ENCODE measurements at regions not wholly inside any gene's neighbourhood (a gene's known extent, or its start where the extent isn't known, plus 50 kb on each side); places are given as distances from the start of the nearest gene placed in this dataset.
"Not testable (repeated sequence)": the region's sequence is repeated elsewhere in the genome, so short reads cannot be mapped to it uniquely, and the experiment has no call there.

- no peak for DNase-seq
Observed at GRCh38 chr3:25897019-25897418, 107.1 kb downstream of the OXSM start.

DNA sequence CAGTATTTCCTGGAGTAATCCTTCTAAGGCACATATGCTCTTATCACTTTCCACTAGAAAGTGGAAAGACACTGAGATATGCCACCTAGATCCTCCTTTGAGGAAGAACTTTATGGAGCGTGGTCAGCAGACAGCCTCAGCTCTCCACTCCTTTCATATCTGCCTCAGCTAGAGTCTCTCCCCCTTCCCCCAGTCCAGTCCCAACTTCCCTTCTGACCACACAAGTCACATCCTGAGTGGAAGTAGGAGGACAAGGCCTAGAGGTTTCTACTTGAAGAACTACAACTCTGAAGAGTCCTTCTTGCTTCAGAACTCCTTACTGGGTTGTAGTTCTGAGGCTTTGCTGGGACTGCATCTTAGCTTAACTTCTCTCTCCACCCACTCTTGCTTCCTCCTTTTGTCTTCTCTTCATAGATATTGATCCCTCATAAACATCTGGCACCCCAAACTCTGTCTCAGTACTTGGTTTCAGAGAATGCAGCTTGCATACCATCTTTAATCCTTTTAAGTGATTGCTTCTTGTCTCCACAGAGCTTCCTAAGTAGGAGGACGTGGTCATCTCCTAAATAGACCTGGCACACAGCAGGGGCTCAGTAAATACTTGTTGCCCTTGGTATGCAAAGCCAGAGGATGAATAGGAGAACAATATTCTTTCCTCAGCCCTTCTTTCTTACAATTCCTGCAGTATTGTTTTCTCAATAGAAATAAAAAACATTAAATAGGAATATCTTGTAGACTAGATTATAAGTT is 109.6 kb downstream of the OXSM start:
- DNase-seq = no peak

GRCh38 chr3:25900161-25900560 is 110.3 kb downstream of the OXSM start:
- no peak for DNase-seq

DNA sequence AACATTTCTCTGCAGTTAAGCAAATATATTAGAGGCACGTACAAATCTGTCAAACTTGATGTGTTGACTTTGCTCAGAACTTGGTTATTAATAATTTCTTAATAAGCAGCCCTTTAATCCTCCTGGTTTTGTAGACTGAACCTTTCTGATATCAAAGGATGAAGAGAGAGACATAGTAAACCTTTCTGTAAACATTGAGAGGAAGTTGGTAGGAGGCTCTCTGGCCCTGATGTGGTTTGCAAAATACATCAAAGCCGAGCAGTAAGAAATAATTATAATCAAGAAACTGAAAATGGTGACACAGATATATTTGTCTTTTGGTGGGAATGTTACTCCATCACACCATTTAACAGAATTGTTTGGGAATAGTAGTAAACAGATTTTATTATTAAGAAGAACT is 111.9 kb downstream of the OXSM start:
- no peak for DNase-seq

DNA sequence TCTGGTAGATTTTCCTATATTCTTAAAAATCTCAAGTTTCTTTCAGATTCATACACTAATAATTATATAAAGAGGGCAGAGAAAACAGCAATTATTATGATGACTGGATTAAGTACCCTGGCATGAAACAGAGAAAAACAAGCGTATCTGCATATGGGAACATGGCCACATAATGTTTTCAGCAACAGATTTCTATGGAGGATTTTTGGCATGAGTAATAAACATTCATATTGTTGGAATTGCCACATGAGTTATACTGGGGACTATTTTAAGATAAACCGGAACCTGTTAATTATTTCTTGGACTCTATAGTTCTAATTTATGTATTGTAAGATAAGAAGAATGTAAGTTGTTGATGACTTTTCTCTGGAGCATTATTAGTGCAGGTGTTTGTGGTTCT is 112.7 kb downstream of the OXSM start:
- DNase-seq = no peak

DNA sequence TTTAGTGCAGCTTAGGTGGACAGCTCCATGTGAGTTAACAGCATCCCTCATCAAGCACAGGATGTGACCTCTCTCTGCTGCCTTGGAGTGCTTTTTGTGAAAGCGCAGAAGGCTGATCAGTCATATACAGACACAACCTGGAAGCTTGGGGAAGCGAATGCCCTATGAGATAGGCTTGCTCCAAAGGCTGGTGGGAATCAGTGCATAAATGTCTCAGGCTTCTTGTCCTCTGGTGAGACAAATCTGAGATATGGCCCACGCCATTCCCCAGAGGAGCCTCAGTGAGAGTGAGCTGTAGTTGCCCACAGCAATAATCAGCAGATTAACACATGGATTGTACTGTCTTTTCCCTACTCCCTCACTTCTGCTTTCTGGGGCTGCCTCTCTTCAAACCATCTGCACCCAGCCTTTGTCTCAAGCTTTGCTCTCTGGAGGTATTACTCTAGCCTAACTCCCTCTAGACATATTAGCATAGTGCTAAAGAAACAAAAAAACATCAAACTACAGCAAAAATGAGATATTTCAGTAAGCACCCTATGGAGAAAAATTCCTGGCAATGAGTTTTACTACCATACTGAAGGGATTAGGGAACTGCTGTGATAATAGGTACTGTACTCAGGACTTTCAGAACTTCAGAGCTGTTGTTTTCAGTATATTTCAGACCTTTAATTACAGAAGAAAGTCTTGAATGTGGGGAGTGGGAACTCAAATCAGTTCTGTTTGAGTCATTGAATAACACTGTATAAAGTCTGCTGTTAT is 113.7 kb downstream of the OXSM start:
- DNase-seq = no peak

DNA sequence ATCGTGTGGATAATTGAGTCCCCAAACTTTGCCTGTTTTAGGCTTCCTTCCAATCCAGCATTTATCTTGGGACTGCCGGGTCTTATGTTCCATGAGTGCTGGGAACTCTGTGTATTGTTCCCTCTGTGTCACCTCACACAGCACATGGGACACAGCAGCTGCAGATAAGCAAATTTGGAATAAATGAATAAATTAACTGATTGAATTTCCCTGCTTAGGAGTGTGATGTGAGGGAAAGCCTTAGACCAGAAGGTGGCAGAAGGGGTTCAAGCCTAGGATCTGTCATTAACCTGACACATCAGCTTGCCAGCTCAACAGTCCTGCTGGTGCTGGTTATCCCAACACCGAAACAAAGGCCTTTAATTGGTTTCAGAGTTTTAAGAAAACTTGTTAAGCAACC is 114.3 kb downstream of the OXSM start:
- DNase-seq = no peak

DNA sequence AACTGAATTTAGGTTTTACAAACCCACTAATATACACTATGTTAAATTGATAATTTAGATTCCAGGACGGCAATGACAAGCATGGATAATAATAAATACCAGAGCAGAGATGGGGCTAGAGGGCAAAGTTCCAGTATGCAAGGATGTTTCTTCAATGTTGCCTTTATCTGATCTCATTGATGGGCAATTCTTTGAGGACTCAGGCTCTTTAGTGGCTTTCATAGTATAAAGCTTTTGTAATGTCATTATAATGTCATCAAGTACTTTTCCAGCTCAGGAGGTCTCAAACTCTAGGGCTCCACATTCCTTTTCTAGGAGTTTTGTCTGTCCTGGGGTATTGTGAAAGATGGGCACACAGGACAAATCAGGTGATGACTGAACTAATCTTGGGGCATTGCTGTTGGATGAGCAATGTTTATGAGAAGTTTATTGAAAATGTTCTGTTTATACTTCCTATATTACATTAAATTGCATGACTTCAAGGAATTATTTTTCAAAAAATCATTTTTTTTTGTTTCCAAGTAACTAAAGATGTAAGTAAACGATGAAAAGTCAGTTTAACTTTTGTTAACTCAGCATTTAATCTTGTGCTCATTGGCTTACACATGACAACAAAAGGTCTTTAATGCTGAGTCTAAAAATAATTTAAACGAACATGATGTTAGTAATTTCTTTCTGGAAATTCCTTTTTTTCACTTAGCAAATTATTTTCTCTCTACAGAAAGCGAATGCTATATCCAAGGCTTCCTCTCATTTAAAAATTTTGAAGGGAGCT is 116.4 kb downstream of the OXSM start:
- DNase-seq = no peak

DNA sequence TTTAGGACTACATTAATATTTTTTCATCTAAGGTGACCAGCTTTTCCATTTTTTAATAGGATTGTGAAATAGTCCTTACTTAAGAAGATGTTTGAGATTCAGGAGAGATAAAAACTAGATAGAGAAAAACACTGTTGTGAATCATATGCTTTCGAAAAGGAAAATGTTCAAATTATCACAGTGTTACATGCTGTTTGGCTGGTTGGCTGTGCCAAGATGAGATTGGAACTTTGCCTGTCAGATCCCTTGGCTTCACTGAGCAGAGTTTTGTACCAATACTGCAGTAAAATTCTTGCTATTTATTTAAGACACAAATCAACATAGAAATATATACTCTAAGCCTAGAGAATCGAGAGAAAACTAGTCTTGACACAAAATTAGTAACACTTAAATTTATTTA is 117.2 kb downstream of the OXSM start:
- DNase-seq = no peak

- DNase-seq = no peak
Observed at GRCh38 chr3:25910105-25910504, 120.2 kb downstream of the OXSM start.

DNA sequence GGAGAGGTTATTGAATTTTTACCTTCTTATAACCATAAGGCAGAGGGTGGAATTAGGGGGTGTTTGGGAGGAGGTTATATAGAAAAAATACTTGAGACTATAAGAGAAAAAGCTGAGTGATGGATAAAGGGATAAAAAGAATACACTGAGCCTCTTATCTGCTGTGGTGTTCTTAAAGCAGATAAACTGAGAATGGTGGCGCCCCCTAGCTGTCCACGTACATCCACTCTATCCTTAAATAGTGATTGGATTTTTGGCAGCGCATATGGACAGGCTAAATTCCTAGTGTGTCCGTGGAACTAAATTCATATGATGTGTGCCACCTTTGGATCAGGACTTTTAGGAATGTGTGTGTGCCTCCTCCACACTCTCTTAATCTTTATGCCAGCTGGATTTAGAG is 121.1 kb downstream of the OXSM start:
- no peak for DNase-seq

GRCh38 chr3:25911525-25912295 is 121.8 kb downstream of the OXSM start:
- DNase-seq = no peak

- DNase-seq = no peak
Observed at GRCh38 chr3:25913179-25913578, 123.3 kb downstream of the OXSM start.

DNA sequence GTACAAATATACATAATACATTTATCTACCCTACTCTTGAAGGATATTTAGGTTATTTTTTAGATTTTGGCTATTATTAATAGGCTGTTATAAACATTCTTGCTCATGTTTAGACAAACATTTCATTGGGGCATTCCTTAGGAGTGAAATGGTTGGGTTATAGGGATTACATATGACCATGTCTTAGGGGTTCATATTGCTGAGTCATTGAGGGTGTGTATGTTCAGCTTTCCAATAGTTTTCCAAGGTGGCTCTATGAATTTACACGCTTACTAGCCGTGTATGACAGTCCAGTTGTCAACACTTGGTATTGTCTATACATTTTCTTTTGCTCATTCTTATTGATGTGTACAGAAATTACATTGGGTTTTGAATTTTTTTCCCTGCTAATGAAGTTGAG is 125.8 kb downstream of the OXSM start:
- no peak for DNase-seq

DNA sequence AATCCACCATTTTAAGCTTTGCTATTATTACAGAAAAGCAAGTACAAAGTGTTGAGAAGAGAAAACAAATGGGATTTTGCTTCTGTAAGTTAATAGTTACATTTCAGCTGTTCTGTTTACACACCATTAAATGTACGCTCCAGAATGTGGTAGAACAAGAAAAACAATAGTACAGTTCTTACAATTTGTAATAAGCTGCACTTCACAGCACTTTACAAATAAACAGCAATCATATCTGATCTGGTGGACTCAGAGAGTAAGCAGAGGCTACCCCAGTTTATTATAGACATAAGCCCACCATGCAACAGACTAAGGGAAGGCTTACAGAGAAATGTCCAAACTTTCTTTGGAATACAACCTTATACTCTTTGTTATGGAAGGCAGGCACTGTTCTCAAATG is 126.4 kb downstream of the OXSM start:
- no peak for DNase-seq

DNA sequence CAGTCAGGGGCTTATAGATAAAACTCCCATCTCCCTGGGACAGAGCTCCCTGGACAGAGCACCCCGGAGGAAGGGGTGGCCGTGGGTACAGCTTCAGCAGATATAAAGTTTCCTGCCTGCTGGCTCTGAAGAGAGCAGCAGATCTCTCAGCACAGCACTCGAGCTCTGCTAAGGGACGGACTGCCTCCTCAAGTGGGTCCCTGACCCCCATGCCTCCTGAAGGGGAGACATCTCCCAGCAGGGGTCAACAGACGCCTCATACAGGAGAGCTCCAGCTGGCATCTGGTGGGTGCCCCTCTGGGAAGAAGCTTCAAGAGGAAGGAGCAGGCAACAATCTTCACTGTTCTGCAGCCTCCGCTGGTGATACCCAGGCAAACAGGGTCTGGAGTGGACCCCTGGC is 142.1 kb downstream of the OXSM start:
- DNase-seq = not testable (repeated sequence)

- no peak for DNase-seq
Observed at GRCh38 chr3:25938566-25939325, 148.9 kb downstream of the OXSM start.

- DNase-seq = no peak
Observed at GRCh38 chr3:25940935-25941334, 151.0 kb downstream of the OXSM start.

GRCh38 chr3:25944329-25944728 is 154.4 kb downstream of the OXSM start:
- no peak for DNase-seq

DNA sequence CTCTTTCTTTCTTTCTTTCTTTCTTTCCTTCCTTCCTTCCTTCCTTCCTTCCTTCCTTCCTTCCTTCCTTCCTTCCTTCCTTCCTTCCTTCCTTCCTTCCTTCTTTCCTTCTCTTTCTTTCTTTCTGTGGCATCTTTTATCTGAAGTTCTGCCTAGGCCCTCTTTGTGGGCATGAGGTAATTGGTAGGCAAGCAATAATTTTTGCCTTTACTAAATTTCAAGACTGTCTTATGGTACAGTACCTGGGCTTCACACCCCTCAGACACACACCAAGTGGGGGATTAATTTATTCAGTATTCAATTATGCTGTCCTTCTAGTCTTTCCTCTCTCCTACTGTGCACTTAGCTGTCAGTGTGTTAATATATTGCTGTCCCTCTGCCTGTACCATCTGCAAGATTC is 155.5 kb downstream of the OXSM start:
- DNase-seq = no peak

DNA sequence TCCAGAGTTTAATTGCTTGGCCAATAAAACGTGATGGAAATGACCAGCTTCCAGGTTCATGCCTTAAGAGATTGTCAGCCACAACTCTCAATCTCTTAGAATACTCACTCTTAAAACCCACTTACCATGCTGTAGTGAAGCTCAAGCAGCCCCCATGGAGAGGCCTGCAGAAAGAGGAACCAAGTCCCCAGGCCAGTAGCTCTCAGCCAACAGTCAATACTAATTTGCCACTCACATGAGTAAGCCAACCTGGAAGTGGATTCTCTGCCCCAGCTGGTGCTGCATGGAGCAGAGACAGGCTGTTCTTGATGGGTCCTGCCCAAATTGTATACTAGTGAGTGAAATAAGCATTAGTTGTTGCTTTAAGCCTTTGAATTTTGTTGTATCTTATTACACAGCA is 155.9 kb downstream of the OXSM start:
- no peak for DNase-seq

DNA sequence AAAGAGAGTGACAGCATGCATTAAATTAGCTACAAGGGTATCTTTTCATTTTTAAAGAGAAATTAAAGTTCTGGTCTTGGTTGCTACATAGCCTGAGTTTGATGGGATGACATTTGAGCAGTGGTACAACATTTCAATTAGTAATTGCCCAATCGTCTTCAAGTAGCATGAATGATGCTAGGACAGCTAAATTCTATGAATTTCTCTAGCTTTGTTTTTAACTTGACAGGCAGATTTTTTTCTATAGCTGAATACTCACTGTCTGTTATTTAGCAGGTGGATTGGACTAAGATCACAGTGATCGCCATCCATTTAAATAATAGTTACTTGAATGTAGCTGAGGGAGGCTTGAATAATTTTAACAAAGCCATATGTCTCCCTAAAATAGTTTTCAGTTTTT is 162.2 kb downstream of the OXSM start:
- DNase-seq = no peak

Measured in GDM1 (cell line).